ENCODE measurements at regions not wholly inside any gene's neighbourhood (a gene's known extent, or its start where the extent isn't known, plus 50 kb on each side); places are given as distances from the start of the nearest gene placed in this dataset.

DNA sequence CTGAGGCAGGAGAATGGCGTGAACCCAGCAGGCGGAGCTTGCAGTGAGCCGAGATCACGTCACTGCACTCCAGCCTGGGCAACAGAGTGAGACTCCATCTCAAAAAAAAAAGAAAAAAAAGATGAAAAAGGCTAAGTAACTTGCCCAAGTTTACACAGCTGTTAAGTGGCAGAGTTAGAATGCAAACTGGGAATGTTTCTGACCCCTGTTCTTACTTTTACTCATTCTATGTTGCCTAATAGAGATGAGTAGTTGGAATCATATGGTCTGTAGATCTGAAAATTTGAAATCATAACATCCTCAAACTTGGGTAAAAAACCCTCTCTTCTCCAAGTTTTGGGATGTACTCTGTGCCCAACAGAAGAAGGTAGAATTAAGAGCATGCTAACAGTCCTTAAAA is 235.8 kb upstream of the RFC3 start:
- Histone ChIP-seq H3K4me1 (ENCODE audit: control insufficient read depth in 4 of 4, insufficient read depth in 4 of 4, low read length in 3 of 4) (no peaks in the 10 kb centered on the region), H3K4me3 (ENCODE audit: low read depth in 1 of 3, low read length in 3 of 3) (no peak overlapping the region), H3K36me3 (ENCODE audit: control insufficient read depth in 4 of 4, insufficient read depth in 3 of 4, low read depth in 1 of 4, low read length in 3 of 4) (no peaks in the 10 kb centered on the region), H3K9me3 (ENCODE audit: control insufficient read depth in 4 of 4, low read length in 3 of 4) (no peaks in the 10 kb centered on the region), H3K27ac (ENCODE audit: low read depth in 1 of 2, low read length in 2 of 2) (no peak overlapping the region), H3K9ac (ENCODE audit: low read depth in 1 of 2, low read length in 2 of 2) (no peak overlapping the region), H3K27me3 (ENCODE audit: control insufficient read depth in 4 of 4, insufficient read depth in 4 of 4, low read length in 3 of 4) (no peaks in the 10 kb centered on the region)
- DNase-seq (ENCODE audit: low spot score), result no peak
- WGBS, result 89% methylated on average over 4 of the region's 4 CpGs
- TF ChIP-seq SP1 (IDR thresholded peaks at IDR 0.05) (no peak), JUND (IDR thresholded peaks at IDR 0.05) (no peak), HNF4G (IDR thresholded peaks at IDR 0.05) (no peak), HNF4A (conservative IDR thresholded peaks at IDR 0.05) (no peak), FOXA1 (IDR thresholded peaks at IDR 0.05) (no peak), NR2F2 (IDR thresholded peaks at IDR 0.05) (no peak), YY1 (IDR thresholded peaks at IDR 0.05) (no peak), TAF1 (conservative IDR thresholded peaks at IDR 0.05) (no peak), RAD21 (IDR thresholded peaks at IDR 0.05) (no peak)
- TF ChIP-seq, protein P1, sequence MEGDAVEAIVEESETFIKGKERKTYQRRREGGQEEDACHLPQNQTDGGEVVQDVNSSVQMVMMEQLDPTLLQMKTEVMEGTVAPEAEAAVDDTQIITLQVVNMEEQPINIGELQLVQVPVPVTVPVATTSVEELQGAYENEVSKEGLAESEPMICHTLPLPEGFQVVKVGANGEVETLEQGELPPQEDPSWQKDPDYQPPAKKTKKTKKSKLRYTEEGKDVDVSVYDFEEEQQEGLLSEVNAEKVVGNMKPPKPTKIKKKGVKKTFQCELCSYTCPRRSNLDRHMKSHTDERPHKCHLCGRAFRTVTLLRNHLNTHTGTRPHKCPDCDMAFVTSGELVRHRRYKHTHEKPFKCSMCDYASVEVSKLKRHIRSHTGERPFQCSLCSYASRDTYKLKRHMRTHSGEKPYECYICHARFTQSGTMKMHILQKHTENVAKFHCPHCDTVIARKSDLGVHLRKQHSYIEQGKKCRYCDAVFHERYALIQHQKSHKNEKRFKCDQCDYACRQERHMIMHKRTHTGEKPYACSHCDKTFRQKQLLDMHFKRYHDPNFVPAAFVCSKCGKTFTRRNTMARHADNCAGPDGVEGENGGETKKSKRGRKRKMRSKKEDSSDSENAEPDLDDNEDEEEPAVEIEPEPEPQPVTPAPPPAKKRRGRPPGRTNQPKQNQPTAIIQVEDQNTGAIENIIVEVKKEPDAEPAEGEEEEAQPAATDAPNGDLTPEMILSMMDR (IDR thresholded peaks at IDR 0.05; ENCODE audit: low read depth, low read length, missing input control), result no peak
- TF ChIP-seq, protein P2, sequence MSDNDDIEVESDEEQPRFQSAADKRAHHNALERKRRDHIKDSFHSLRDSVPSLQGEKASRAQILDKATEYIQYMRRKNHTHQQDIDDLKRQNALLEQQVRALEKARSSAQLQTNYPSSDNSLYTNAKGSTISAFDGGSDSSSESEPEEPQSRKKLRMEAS (IDR thresholded peaks at IDR 0.05), result no peak

DNA sequence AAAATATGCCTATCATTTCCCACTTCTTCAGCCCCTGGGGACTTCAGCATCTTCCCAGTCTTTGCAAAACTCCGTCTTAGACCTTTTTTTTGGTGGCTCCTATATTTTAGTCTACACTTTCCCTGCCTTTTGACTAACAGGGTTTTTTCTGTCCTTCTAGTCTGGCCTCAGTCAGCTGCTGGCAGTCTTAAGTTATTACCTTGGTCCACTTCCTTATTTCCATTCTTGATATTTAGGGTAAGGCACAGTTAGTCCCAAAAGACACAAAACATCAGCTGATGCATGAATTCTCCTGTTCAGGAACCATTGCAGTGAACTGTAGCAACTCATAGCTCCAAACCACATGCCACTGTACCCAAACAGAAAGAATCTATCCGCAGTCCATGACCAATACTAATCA is 234.6 kb upstream of the RFC3 start:
- no peak overlapping the region for H3K4me3 ChIP-seq (ENCODE audit: low read depth in 1 of 3, low read length in 3 of 3)
- no peaks in the 10 kb centered on the region for H3K9me3 ChIP-seq (ENCODE audit: control insufficient read depth in 4 of 4, low read length in 3 of 4)
- over 99% methylated on average over 2 of the region's 2 CpGs for WGBS
- H3K4me1 ChIP-seq (ENCODE audit: control insufficient read depth in 4 of 4, insufficient read depth in 4 of 4, low read length in 3 of 4), result no peaks in the 10 kb centered on the region
- H3K27ac ChIP-seq (ENCODE audit: low read depth in 1 of 2, low read length in 2 of 2), result no peak overlapping the region
- H3K36me3 ChIP-seq (ENCODE audit: control insufficient read depth in 4 of 4, insufficient read depth in 3 of 4, low read depth in 1 of 4, low read length in 3 of 4), result no peaks in the 10 kb centered on the region
- no peaks in the 10 kb centered on the region for H3K27me3 ChIP-seq (ENCODE audit: control insufficient read depth in 4 of 4, insufficient read depth in 4 of 4, low read length in 3 of 4)
- DNase-seq (ENCODE audit: low spot score), result no peak
- TF ChIP-seq, protein P1 (IDR thresholded peaks at IDR 0.05; ENCODE audit: low read depth, low read length, missing input control), result no peak
- TF ChIP-seq JUND (IDR thresholded peaks at IDR 0.05) (no peak), HNF4A (conservative IDR thresholded peaks at IDR 0.05) (no peak), FOXA1 (IDR thresholded peaks at IDR 0.05) (no peak), SP1 (IDR thresholded peaks at IDR 0.05) (no peak), YY1 (IDR thresholded peaks at IDR 0.05) (no peak)
- TF ChIP-seq, protein P3, sequence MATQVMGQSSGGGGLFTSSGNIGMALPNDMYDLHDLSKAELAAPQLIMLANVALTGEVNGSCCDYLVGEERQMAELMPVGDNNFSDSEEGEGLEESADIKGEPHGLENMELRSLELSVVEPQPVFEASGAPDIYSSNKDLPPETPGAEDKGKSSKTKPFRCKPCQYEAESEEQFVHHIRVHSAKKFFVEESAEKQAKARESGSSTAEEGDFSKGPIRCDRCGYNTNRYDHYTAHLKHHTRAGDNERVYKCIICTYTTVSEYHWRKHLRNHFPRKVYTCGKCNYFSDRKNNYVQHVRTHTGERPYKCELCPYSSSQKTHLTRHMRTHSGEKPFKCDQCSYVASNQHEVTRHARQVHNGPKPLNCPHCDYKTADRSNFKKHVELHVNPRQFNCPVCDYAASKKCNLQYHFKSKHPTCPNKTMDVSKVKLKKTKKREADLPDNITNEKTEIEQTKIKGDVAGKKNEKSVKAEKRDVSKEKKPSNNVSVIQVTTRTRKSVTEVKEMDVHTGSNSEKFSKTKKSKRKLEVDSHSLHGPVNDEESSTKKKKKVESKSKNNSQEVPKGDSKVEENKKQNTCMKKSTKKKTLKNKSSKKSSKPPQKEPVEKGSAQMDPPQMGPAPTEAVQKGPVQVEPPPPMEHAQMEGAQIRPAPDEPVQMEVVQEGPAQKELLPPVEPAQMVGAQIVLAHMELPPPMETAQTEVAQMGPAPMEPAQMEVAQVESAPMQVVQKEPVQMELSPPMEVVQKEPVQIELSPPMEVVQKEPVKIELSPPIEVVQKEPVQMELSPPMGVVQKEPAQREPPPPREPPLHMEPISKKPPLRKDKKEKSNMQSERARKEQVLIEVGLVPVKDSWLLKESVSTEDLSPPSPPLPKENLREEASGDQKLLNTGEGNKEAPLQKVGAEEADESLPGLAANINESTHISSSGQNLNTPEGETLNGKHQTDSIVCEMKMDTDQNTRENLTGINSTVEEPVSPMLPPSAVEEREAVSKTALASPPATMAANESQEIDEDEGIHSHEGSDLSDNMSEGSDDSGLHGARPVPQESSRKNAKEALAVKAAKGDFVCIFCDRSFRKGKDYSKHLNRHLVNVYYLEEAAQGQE (IDR thresholded peaks at IDR 0.05), result no peak
- H3K9ac ChIP-seq (ENCODE audit: low read depth in 1 of 2, low read length in 2 of 2), result no peak overlapping the region
